ENCODE measurements at regions not wholly inside any gene's neighbourhood (a gene's known extent, or its start where the extent isn't known, plus 50 kb on each side); places are given as distances from the start of the nearest gene placed in this dataset.

DNA sequence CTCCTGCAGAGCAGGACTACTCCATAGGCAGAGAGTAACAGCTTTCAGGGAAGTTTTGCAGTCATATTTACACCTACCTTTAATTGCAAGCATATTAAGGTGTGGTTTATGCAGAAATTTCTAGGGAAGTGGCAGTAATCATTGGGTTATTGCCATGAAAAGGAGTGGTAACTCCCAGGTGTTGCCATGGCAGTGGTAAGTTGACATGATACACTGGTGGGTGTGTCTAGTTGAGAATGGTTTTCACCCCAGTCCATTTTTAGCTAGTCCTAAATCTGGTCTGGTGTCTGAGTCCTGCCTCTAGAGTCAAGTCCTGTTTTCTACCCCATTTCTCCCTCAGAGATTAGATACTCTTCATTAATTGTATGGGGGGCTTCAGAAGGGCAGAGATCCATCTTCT lies 128.4 kb upstream of the GMNC start:
- TF ChIP-seq, protein P1, sequence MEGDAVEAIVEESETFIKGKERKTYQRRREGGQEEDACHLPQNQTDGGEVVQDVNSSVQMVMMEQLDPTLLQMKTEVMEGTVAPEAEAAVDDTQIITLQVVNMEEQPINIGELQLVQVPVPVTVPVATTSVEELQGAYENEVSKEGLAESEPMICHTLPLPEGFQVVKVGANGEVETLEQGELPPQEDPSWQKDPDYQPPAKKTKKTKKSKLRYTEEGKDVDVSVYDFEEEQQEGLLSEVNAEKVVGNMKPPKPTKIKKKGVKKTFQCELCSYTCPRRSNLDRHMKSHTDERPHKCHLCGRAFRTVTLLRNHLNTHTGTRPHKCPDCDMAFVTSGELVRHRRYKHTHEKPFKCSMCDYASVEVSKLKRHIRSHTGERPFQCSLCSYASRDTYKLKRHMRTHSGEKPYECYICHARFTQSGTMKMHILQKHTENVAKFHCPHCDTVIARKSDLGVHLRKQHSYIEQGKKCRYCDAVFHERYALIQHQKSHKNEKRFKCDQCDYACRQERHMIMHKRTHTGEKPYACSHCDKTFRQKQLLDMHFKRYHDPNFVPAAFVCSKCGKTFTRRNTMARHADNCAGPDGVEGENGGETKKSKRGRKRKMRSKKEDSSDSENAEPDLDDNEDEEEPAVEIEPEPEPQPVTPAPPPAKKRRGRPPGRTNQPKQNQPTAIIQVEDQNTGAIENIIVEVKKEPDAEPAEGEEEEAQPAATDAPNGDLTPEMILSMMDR (conservative IDR thresholded peaks at IDR 0.05; ENCODE audit: low read length), result no peak
- TF ChIP-seq EZH2phosphoT487 (IDR thresholded peaks at IDR 0.05; ENCODE audit: borderline replicate concordance, low read depth, low read length), result no peak
